SU-DHL-6 (cell line): ENCODE measurements at regions not wholly inside any gene's neighbourhood (a gene's known extent, or its start where the extent isn't known, plus 50 kb on each side); places are given as distances from the start of the nearest gene placed in this dataset.

Source experiments
- EZH2phosphoT487 ChIP-seq: fragments of 200-600 bp; sonication (generic), shearing (Covaris generic); conservative IDR thresholded peaks from 2 replicates; pipeline ENCODE4 v1.6.1; 2018; ENCODE audit warnings: mild to moderate bottlenecking, antibody characterized with exemption, low read length, moderate library complexity, mixed read lengths
- TF ChIP-seq, protein P1 (sequence below): fragments of 200-600 bp; sonication (generic); IDR thresholded peaks from one replicate; pipeline ENCODE4 v1.5.1; 2017; ENCODE audit warnings: antibody characterized with exemption, mild to moderate bottlenecking, low read length, moderate library complexity; ENCODE audit not compliant: insufficient read depth, poor library complexity, severe bottlenecking

DNA sequence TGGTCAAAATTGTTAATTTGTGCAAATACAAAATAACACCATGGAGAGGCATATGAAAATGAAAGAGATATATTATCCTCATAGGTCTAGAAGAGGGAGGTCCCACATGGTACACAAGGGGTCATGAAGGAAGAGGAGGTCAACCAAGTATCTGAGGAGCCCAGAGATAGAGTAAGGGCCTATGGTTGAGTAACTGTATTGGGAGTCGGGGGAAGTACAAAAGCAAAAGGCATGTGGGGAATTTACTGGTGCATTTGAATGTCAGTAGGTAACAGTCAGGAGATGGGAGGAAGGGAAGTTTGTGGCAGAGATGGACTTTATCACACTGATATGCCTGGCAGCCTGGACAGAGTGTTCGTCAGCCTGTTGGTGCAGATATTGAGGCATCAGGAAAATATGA is 1113.7 kb downstream of the OTOL1 start:
- TF ChIP-seq, protein P1, sequence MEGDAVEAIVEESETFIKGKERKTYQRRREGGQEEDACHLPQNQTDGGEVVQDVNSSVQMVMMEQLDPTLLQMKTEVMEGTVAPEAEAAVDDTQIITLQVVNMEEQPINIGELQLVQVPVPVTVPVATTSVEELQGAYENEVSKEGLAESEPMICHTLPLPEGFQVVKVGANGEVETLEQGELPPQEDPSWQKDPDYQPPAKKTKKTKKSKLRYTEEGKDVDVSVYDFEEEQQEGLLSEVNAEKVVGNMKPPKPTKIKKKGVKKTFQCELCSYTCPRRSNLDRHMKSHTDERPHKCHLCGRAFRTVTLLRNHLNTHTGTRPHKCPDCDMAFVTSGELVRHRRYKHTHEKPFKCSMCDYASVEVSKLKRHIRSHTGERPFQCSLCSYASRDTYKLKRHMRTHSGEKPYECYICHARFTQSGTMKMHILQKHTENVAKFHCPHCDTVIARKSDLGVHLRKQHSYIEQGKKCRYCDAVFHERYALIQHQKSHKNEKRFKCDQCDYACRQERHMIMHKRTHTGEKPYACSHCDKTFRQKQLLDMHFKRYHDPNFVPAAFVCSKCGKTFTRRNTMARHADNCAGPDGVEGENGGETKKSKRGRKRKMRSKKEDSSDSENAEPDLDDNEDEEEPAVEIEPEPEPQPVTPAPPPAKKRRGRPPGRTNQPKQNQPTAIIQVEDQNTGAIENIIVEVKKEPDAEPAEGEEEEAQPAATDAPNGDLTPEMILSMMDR = no peak
- no peak for TF ChIP-seq EZH2phosphoT487
